Stimulated activated CD8-positive, alpha-beta memory T cell treated with anti-CD3 and anti-CD28 coated beads, Interleukin-7, amount 100 ng/mL, for 48 hours (primary cell): ENCODE measurements at regions not wholly inside any gene's neighbourhood (a gene's known extent, or its start where the extent isn't known, plus 50 kb on each side); places are given as distances from the start of the nearest gene placed in this dataset.

Experiments used
- DNase-seq, 2 donors: peaks; one replicate each; pipeline ENCODE4 v3.0.0-alpha.2; 2020; ENCODE audit warnings: low read depth in 1 of 2; ENCODE audit errors: extremely low read depth in 1 of 2

DNA sequence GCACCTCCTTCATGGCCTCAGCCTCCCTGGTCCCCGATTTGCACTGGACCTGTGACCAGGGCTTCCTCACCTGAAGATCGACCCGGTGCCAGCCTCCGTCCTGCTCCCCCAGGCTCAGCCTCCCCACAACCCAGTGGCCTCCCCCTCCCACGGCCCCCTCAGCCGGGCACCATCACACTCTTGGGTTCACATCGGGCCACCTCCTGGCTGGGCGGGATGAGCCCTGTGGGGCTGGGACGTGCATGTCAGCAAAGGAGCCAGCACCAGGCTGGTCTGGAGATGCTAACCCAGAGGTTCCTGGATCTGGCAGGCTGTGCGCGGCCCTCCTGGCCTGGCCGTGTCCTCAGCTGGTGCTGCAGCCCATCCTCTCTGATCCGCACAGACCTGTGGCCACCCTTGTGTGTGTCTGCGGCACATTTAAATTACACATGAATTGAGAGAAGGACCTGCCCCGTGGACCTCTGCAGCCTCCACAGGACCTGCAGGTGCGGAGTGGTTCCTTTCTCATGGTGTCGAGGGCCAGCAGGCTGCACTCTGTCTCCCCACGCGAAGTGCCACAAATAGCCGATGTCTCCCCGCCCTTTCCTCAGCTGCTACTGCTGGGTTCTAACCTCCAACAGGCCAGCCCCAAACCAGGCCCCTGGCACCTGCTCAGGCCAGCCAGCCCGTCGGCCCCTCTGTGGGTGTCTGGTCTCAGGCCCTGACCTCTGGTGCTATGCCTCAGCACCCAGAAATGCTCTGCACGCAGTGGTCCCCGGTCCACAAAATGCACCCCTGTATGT, 237.5 kb downstream of the ERMARD start:
- DNase-seq: no peak

DNA sequence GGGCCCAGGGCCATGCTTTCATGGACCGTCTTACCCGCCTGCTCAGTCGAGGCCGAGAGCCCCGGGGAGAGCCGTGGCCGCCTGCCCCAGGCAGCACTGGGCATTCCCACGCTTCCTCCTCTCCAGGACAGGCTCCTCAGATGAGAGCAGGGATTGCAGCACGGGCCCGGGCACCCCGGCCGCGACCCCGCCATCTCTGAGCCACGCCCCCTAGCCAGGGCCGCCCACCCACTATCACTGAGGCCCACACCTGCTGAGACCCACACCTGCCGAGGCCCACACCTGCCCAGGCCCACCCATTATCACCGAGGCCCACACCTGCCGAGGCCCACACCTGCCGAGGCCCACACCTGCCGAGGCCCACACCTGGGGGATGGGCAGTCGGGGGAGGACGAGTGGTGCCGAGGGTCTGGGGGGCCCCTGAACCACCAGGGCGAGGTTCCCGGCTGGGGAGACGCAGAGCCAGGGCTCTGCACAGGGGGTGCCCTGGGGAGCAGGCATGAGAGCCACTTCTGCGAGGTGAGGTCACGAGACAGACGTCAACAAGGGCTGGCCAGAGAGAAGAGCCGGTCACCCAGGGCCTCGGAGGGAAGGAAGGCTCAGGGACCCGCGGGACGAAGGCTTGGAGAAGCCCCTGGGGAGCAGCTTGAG, 235.6 kb downstream of the ERMARD start:
- no peak for DNase-seq

DNA sequence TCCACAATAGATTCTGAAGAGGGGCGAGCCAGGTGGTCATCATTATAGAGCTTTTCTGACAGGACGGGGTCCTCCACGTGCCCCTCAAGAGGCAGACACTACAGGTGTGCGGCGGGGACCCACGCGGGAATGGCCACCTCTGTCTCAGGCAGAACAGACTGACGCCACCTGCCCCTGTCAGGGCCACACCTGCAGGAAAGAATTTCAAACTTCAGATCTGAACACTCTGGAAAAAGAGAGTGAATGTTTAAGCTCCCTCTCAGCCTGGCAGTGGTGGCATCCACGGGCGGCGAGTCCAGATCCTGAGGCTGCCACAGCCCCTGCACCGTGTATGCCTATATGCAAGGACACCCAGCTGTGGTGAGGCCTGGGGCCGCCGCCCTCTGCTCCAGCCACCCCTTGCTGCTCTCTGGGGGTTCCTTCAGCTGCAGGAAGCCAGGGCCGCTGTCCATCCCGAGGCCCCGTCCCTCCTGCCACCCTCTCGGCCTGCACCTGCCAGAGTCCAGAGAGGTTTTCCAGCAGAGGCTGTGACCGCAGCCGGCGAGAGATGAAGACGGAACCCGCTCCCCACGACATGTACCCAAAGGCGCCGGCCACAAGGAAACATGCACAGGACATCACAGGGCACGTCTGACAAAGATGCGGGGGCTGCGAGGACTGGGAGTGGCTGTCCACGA, 234.9 kb downstream of the ERMARD start:
- no peak for DNase-seq

- no peak for DNase-seq
These were observed 233.9 kb downstream of the ERMARD start for GRCh38 chr6:169985121-169986015.

GRCh38 chr6:169984181-169985120, 233.0 kb downstream of the ERMARD start:
- DNase-seq: no peak

- no peak for DNase-seq
These were observed 232.2 kb downstream of the ERMARD start for GRCh38 chr6:169983651-169984050.

DNA sequence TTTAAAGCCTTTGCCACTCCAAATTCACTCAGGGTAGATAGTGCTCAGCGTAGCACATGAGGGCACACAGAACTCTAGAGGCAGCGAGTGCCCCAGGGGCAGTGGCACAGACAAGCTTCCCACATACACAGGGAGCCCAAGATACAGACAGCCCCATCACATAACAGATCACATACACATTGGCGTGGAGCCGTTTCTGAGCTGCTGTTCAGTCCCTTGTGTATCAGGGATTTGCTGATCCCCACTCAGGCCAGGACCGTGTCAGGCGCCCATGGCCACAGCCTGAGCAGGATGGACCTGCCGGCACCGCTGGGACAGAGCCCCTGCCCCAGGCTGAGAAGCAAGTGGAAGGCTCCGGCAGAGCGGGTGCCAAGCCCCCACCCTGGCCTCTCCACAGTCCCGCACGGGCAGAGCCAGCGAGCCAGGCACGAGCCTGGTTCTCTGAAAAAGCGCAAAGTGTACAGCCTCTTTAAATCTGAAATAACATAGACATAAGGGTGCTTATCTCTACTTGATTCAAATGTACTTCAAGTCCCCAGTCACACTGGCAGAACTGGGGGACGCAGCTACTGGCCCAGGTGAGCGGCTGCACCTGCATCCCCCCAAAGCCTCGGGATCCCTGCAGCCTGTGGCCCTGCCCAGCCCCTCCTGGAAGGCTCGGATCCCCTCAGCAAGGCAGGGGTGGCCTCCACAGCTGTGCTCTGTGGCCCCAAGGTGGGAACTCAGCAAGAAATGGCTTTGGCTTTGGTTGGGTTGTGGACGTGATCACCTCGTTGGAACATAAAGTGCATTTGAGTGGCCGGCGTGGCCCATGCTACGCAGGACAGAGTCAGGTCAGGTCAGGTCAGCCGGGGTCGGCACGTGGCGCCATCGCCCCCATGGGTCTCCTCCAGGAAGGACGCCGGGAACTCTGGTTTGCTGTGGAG, 231.3 kb downstream of the ERMARD start:
- DNase-seq: no peak

DNA sequence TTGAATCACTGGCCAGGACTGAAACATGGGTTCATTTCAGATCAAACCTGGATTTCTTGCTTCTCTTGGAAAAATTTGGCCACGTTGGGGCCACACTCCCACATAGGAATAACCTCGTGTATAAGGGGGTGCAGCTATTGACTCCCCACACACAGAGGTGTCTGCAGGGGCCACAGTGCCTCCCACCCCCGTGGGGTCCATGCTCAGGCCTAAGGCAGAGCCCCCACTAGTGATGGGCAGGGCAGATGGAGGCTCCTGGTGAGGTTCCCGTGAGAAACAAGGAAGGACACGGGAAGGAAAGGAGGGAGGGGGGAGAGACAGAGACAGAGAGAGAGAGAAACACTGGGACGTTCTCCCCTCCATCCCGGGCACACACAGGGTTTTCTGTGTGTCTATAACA, 230.5 kb downstream of the ERMARD start:
- no peak for DNase-seq

DNA sequence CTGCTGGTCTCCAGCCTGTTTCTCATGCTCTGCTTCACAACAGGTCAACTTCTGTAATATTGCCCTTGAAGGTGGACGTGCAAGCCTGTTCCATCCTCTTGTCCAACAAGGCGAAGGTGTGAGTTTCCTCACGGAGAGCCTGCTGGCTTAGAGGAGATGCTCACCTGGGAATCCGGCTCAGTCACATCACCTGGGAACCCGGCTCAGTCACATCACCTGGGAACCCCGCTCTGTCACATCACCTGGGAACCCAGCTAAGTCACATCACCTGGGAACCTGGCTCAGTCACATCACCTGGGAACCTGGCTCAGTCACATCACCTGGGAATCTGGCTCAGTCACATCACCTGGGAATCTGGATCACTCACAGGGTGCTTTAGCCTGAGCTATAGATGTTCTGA, 230.1 kb downstream of the ERMARD start:
- no peak for DNase-seq

DNA sequence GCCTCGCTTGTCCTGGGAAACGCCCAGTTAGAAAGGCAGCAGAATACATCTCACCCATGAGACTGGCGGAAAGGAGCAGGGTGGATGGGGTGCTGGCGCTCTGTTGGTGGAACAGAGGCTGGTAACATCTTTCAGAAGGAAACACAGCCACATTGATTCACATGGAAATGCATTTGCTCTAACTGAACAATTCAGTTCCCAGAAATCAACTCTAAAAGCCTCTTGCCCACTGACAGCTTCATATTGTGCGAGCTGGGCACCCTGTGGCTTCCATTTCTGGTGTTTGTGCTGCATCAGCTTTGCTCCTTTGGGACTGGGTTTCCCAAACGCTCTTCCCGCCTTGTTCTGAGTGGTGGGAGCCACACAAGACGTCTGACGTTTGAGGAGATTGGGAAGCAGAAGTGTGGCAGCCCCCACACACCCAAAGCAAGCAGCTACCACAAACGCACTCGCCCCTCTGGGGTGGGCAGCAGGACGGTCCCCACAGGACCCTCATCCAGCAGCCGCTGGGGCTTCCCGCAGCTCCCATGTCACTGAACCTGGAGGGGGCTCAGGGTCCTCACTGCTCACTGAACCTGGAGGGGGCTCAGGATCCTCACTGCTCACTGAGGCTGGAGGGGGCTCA, 229.5 kb downstream of the ERMARD start:
- DNase-seq: no peak

GRCh38 chr6:169979873-169980432, 228.5 kb downstream of the ERMARD start:
- no peak for DNase-seq

- DNase-seq: no peak
These were observed 227.3 kb downstream of the ERMARD start for GRCh38 chr6:169978615-169979161.

- DNase-seq: no peak
These were observed 226.2 kb downstream of the ERMARD start for GRCh38 chr6:169977434-169978265.

DNA sequence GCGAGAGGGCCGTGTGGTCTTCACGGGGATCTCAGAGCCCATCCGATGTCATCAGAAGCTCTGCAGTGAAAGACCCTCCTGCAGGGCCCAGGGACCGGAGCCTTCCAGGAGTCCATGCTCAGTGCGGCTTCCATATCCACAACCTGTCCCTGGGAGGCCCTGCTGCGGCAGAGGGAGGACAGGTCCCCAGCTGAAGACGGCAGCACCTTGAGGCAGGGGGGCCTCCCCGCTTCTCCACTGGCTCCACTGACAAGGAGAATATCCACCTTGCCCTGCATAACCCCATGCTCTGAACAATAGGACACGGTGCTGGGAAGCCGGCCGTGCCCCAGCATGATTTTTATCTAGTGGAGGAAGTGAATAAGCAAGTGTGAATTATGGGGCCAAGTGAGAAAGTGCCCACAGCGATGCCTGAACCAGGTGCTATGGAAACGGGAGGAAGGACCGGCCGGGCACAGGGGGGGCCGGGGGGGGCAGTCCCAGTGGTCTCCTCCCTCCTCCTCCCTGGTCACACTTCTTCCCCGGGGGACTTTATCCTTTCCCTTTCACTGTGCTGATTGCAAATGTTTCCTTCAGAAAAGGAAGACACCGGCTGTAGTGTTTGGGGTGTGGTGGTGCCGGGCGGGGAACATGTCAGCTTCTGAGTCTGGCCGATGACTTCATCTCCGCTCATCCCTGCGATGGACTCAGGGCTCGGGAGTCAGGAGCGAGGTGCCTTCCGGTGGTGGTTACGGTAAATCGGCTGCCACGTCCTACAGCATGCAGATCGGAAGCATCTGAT, 225.1 kb downstream of the ERMARD start:
- DNase-seq: no peak

- DNase-seq: no peak
These were observed 224.3 kb downstream of the ERMARD start for GRCh38 chr6:169975701-169976100.

- DNase-seq: no peak
These were observed 223.9 kb downstream of the ERMARD start for GRCh38 chr6:169975286-169975685.
